ENCODE measurements at regions not wholly inside any gene's neighbourhood (a gene's known extent, or its start where the extent isn't known, plus 50 kb on each side); places are given as distances from the start of the nearest gene placed in this dataset.

- TF ChIP-seq CTCF (IDR thresholded peaks at IDR 0.05) (no peak), POLR2A (IDR thresholded peaks at IDR 0.05) (no peak)
These were observed 376.2 kb upstream of the MEIS1 start for GRCh38 chr2:66058675-66059074.

Data from Peyer's patch (tissue), 4 donors.